Adrenal gland (tissue), 5 donors: ENCODE measurements at regions not wholly inside any gene's neighbourhood (a gene's known extent, or its start where the extent isn't known, plus 50 kb on each side); places are given as distances from the start of the nearest gene placed in this dataset.
"Not testable (repeated sequence)": the region's sequence is repeated elsewhere in the genome, so short reads cannot be mapped to it uniquely, and the experiment has no call there.

Experiments used
- POLR2A ChIP-seq, 2 donors: fragments of 450-650 bp; IDR thresholded peaks; one replicate each; pipeline ENCODE4 v1.6.1; 2017; ENCODE audit warnings: antibody characterized with exemption in 2 of 2, mild to moderate bottlenecking in 2 of 2, moderate library complexity in 1 of 2
- TF ChIP-seq, protein P1 (sequence below), 6 experiments: fragments of 450-650 bp in 4 of 6; fragments of 200-600 bp in 2 of 6; sonication (generic) in 1 of 6; IDR thresholded peaks; 1 replicate in 5 of 6; 2 replicates in 1 of 6; pipeline versions ENCODE4 v1.5.1 to v1.8.0; 2016 to 2021; ENCODE audit warnings: antibody characterized with exemption in 6 of 6, mild to moderate bottlenecking in 2 of 6, moderate library complexity in 1 of 6
- donor health status: DM: no; HTN: no; CAD: no.

DNA sequence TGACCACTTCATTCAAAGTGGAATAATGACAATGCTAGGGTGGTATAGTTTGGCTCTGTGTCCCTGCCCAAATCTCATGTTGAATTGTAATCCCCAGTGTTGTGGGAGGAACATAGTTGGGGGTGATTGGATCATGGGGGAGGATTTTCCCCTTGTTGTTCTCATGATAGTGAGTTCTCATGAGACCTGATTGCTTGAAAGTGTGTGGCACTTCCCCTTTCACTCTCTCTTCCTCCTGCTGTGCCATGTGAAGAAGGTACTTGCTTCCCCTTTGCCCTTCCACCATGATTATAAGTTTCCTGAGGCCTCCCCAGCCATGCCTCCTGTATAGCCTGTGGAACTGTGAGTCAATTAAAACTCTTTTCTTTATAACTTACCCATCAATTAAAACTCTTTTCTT is 348.3 kb upstream of the CD180 start:
- TF ChIP-seq POLR2A (IDR thresholded peaks at IDR 0.05): not testable (repeated sequence)
- TF ChIP-seq, protein P1, sequence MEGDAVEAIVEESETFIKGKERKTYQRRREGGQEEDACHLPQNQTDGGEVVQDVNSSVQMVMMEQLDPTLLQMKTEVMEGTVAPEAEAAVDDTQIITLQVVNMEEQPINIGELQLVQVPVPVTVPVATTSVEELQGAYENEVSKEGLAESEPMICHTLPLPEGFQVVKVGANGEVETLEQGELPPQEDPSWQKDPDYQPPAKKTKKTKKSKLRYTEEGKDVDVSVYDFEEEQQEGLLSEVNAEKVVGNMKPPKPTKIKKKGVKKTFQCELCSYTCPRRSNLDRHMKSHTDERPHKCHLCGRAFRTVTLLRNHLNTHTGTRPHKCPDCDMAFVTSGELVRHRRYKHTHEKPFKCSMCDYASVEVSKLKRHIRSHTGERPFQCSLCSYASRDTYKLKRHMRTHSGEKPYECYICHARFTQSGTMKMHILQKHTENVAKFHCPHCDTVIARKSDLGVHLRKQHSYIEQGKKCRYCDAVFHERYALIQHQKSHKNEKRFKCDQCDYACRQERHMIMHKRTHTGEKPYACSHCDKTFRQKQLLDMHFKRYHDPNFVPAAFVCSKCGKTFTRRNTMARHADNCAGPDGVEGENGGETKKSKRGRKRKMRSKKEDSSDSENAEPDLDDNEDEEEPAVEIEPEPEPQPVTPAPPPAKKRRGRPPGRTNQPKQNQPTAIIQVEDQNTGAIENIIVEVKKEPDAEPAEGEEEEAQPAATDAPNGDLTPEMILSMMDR (IDR thresholded peaks at IDR 0.05): not testable (repeated sequence)
